ENCODE measurements at regions not wholly inside any gene's neighbourhood (a gene's known extent, or its start where the extent isn't known, plus 50 kb on each side); places are given as distances from the start of the nearest gene placed in this dataset.

GRCh38 chr2:221034973-221035372 is 537.1 kb downstream of the EPHA4 start:
- no peak for DNase-seq

GRCh38 chr2:221042926-221043325 is 529.2 kb downstream of the EPHA4 start:
- DNase-seq = no peak

GRCh38 chr2:221044781-221045180 is 527.3 kb downstream of the EPHA4 start:
- no peak for DNase-seq

- DNase-seq = no peak
Measured at GRCh38 chr2:221050020-221050795, 521.9 kb downstream of the EPHA4 start.

- no peak for DNase-seq
Measured at GRCh38 chr2:221051162-221051561, 520.9 kb downstream of the EPHA4 start.

GRCh38 chr2:221060376-221060775 is 511.7 kb downstream of the EPHA4 start:
- DNase-seq = no peak

- no peak for DNase-seq
Measured at GRCh38 chr2:221063568-221063967, 508.5 kb downstream of the EPHA4 start.

GRCh38 chr2:221064058-221064854 is 507.8 kb downstream of the EPHA4 start:
- DNase-seq = no peak

GRCh38 chr2:221064880-221065279 is 507.2 kb downstream of the EPHA4 start:
- no peak for DNase-seq

GRCh38 chr2:221068123-221068522 is 504.0 kb downstream of the EPHA4 start:
- DNase-seq = no peak

- DNase-seq = no peak
Measured at GRCh38 chr2:221070106-221070505, 502.0 kb downstream of the EPHA4 start.

GRCh38 chr2:221073326-221074049 is 498.6 kb downstream of the EPHA4 start:
- no peak for DNase-seq

- no peak for DNase-seq
Measured at GRCh38 chr2:221074238-221074637, 497.9 kb downstream of the EPHA4 start.

GRCh38 chr2:221075203-221075602 is 496.9 kb downstream of the EPHA4 start:
- DNase-seq = no peak

GRCh38 chr2:221077251-221077650 is 494.9 kb downstream of the EPHA4 start:
- DNase-seq = no peak

- no peak for DNase-seq
Measured at GRCh38 chr2:221077799-221078198, 494.3 kb downstream of the EPHA4 start.

GRCh38 chr2:221085341-221085900 is 486.7 kb downstream of the EPHA4 start:
- DNase-seq = no peak

- no peak for DNase-seq
Measured at GRCh38 chr2:221085936-221086335, 486.2 kb downstream of the EPHA4 start.

GRCh38 chr2:221087779-221088178 is 484.3 kb downstream of the EPHA4 start:
- DNase-seq = no peak

GRCh38 chr2:221088506-221088905 is 483.6 kb downstream of the EPHA4 start:
- DNase-seq = no peak

GRCh38 chr2:221095356-221095755 is 476.7 kb downstream of the EPHA4 start:
- no peak for DNase-seq

GRCh38 chr2:221096706-221097567 is 475.2 kb downstream of the EPHA4 start:
- DNase-seq = no peak
